GM12878 (cell line): ENCODE measurements at regions not wholly inside any gene's neighbourhood (a gene's known extent, or its start where the extent isn't known, plus 50 kb on each side); places are given as distances from the start of the nearest gene placed in this dataset.

Experiments used
- BCL3 ChIP-seq: IDR thresholded peaks from 2 replicates; pipeline ENCODE4 v1.6.1; 2011; ENCODE audit warnings: borderline replicate concordance, low read depth, mild to moderate bottlenecking, moderate library complexity, low read length; ENCODE audit not compliant: insufficient read depth, poor library complexity, severe bottlenecking
- BMI1 ChIP-seq: fragments of 450-650 bp; IDR thresholded peaks from 2 replicates; pipeline ENCODE4 v1.6.1; 2016; ENCODE audit warnings: mild to moderate bottlenecking, moderate library complexity, borderline replicate concordance
- CUX1 ChIP-seq: IDR thresholded peaks from 2 replicates; pipeline ENCODE4 v1.6.1; 2012; ENCODE audit warnings: improper control_type of control experiment, low read depth, low read length; ENCODE audit not compliant: insufficient replicate concordance
- EGR1 ChIP-seq, 2 experiments: IDR thresholded peaks; 1 replicate in 1 of 2; 2 replicates in 1 of 2; pipeline ENCODE4 v1.6.1; 2011 to 2012; ENCODE audit warnings: low read depth in 2 of 2, low read length in 2 of 2, borderline replicate concordance in 1 of 2, mild to moderate bottlenecking in 1 of 2, moderate library complexity in 1 of 2
- IRF3 ChIP-seq: fragments of 450-650 bp; IDR thresholded peaks from 2 replicates; pipeline ENCODE4 v1.6.1; 2014; ENCODE audit warnings: mild to moderate bottlenecking
- JUNB ChIP-seq: IDR thresholded peaks from 2 replicates; pipeline ENCODE4 v1.6.1; 2016; ENCODE audit warnings: antibody characterized with exemption, mild to moderate bottlenecking
- JUND ChIP-seq: IDR thresholded peaks from 2 replicates; pipeline ENCODE4 v1.6.1; 2012; ENCODE audit warnings: low read depth, mild to moderate bottlenecking, low read length, improper control_type of control experiment, moderate library complexity
- MLLT1 ChIP-seq: fragments of 450-650 bp; IDR thresholded peaks from 2 replicates; pipeline ENCODE4 v1.6.1; 2016; ENCODE audit warnings: mild to moderate bottlenecking
- PRDM15 ChIP-seq: fragments of 450-650 bp; formaldehyde crosslinking; IDR thresholded peaks from 2 replicates; pipeline ENCODE4 v1.4.0; 2020; ENCODE audit warnings: mild to moderate bottlenecking, moderate library complexity
- SMARCA5 ChIP-seq: fragments of 450-650 bp; IDR thresholded peaks from 2 replicates; pipeline ENCODE4 v1.6.1; 2017; ENCODE audit warnings: mild to moderate bottlenecking
- ZBTB4 ChIP-seq: fragments of 450-650 bp; formaldehyde crosslinking; IDR thresholded peaks from 2 replicates; pipeline ENCODE4 v1.4.0; 2022; ENCODE audit warnings: mild to moderate bottlenecking, moderate library complexity

- no peak for TF ChIP-seq CUX1
- no peak for TF ChIP-seq BCL3
- TF ChIP-seq IRF3, result no peak
- TF ChIP-seq JUND, result no peak
- no peak for TF ChIP-seq SMARCA5
- TF ChIP-seq BMI1, result no peak
- TF ChIP-seq EGR1 (IDR thresholded peaks at IDR 0.05; ENCODE audit: borderline replicate concordance in 1 of 2, low read depth in 2 of 2, low read length in 2 of 2), result no peak
- no peak for TF ChIP-seq JUNB
- TF ChIP-seq MLLT1, result no peak
- no peak for TF ChIP-seq ZBTB4 (CRISPR knock-in tag)
- no peak for TF ChIP-seq PRDM15 (CRISPR knock-in tag)
Measured at GRCh38 chr2:138424436-138425140, 77.0 kb upstream of the SPOPL start (continued).
